HepG2 (cell line): ENCODE measurements at regions not wholly inside any gene's neighbourhood (a gene's known extent, or its start where the extent isn't known, plus 50 kb on each side); places are given as distances from the start of the nearest gene placed in this dataset.

Experiments used
- ATAC-seq: fragments of 200-7000 bp; cut with Tn5 transposase; 3 replicates; pipeline ENCODE4 v1.9.1; 2020; ENCODE audit warnings: mild to moderate bottlenecking, moderate library complexity
- BruUV-seq: library from RNA; stranded (reverse); fragments of 400-500 nt; replicated peaks from 2 replicates; lab custom pipeline; 2021; lab: Mats Ljungman, UMichigan
- CTCF ChIA-PET: fragments of 300-600 bp; formaldehyde crosslinking; extraction: SDS; loops from one replicate; lab custom pipeline; 2021; ENCODE audit warnings: low total read pairs, inconsistent platforms, low intra/inter-chr PET ratio; lab: Yijun Ruan, JAX
- POLR2A ChIA-PET: fragments of 350-600 bp; sonication (Branson Sonifier 250); formaldehyde crosslinking; loops from one replicate; lab custom pipeline; 2020; ENCODE audit warnings: antibody characterized with exemption, inconsistent platforms; lab: Yijun Ruan, JAX
- DNase-seq: peaks from one replicate; pipeline ENCODE4 v3.0.0-alpha.2; 2015; ENCODE audit warnings: low spot score
- FAIRE-seq: peaks from 3 replicates; lab custom pipeline; 2011; peaks lifted over from hg19 to GRCh38; lab: Jason Lieb, UNC
- H2AFZ ChIP-seq: one replicate; pipeline ENCODE4 v1.6.1; 2011; ENCODE audit warnings: low read length, inconsistent platforms
- H3K27ac ChIP-seq: fragments of 300-600 bp; 3 replicates; pipeline ENCODE4 v1.8.0; 2011; ENCODE audit warnings: mixed run types, mild to moderate bottlenecking, mixed read lengths, low read length, inconsistent platforms; ENCODE audit not compliant: insufficient read depth; ENCODE audit errors: extremely low read length
- H3K27me3 ChIP-seq, 2 experiments: fragments of 200-600 bp in 1 of 2; 2 replicates in 1 of 2; 3 replicates in 1 of 2; pipeline versions ENCODE4 v1.6.0 to v1.8.0; 2011; ENCODE audit warnings: low read length in 2 of 2, mild to moderate bottlenecking in 2 of 2, moderate library complexity in 2 of 2, inconsistent platforms in 1 of 2; ENCODE audit not compliant: insufficient read depth in 2 of 2, control insufficient read depth in 1 of 2
- H3K36me3 ChIP-seq, 2 experiments: fragments of 200-600 bp in 1 of 2; replicated peaks in 1 of 2; 2 replicates in 1 of 2; 3 replicates in 1 of 2; pipeline versions ENCODE4 v1.5.1 to v1.8.0; 2011; ENCODE audit warnings: low read length in 2 of 2, inconsistent platforms in 1 of 2; ENCODE audit not compliant: insufficient read depth in 2 of 2, control insufficient read depth in 1 of 2
- H3K4me1 ChIP-seq: 2 replicates; pipeline ENCODE4 v1.5.1; 2012; ENCODE audit warnings: low read length, inconsistent platforms; ENCODE audit not compliant: insufficient read depth
- H3K4me2 ChIP-seq: 2 replicates; pipeline ENCODE4 v1.6.0; 2011; ENCODE audit warnings: low read depth, low read length, inconsistent platforms
- H3K4me3 ChIP-seq, 3 experiments: fragments of 200-600 bp in 1 of 3; sonication (generic), shearing (Covaris generic) in 1 of 3; replicated peaks in 1 of 3; 2 replicates each; pipeline ENCODE4 v1.5.1; 2011 to 2016; ENCODE audit warnings: low read length in 3 of 3, inconsistent platforms in 2 of 3, low read depth in 2 of 3, mild to moderate bottlenecking in 2 of 3, control low read depth in 1 of 3, mixed read lengths in 1 of 3; ENCODE audit not compliant: insufficient read depth in 1 of 3
- H3K79me2 ChIP-seq: one replicate; pipeline ENCODE4 v1.6.1; 2011; ENCODE audit warnings: low read length, inconsistent platforms; ENCODE audit not compliant: insufficient read depth
- H3K9ac ChIP-seq: 2 replicates; pipeline ENCODE4 v1.6.0; 2011; ENCODE audit warnings: mild to moderate bottlenecking, low read depth, low read length, inconsistent platforms; ENCODE audit not compliant: insufficient read depth
- H3K9me3 ChIP-seq: 2 replicates; pipeline ENCODE4 v1.5.1; 2012; ENCODE audit warnings: mild to moderate bottlenecking, low read length
- H4K20me1 ChIP-seq: 2 replicates; pipeline ENCODE4 v1.6.0; 2011; ENCODE audit warnings: inconsistent platforms, mild to moderate bottlenecking, low read length, moderate library complexity; ENCODE audit not compliant: insufficient read depth
- ATRX ChIP-seq: sonication (generic); formaldehyde crosslinking; IDR thresholded peaks from 2 replicates; pipeline ENCODE4 v1.4.0; 2020; ENCODE audit warnings: missing genetic modification reagents, borderline replicate concordance
- ISL2 ChIP-seq: sonication (generic); formaldehyde crosslinking; IDR thresholded peaks from 2 replicates; pipeline ENCODE4 v1.5.0; 2020; ENCODE audit warnings: missing genetic modification reagents
- NR3C1 ChIP-seq: sonication (generic); formaldehyde crosslinking; IDR thresholded peaks from 2 replicates; pipeline ENCODE4 v1.4.0; 2020; ENCODE audit warnings: missing genetic modification reagents
- RAD21 ChIP-seq: fragments of 450-650 bp; formaldehyde crosslinking; IDR thresholded peaks from 2 replicates; pipeline ENCODE4 v1.5.0; 2020; ENCODE audit warnings: mild to moderate bottlenecking
- SRSF4 ChIP-seq: fragments of 200-400 bp; formaldehyde crosslinking; IDR thresholded peaks from one replicate; pipeline ENCODE4 v1.6.1; 2018; ENCODE audit warnings: mild to moderate bottlenecking, low read depth, low read length, moderate library complexity; ENCODE audit not compliant: poor library complexity, severe bottlenecking
- ZNF205 ChIP-seq: IDR thresholded peaks from 2 replicates; pipeline ENCODE4 v1.6.1; 2018; ENCODE audit warnings: missing biosample characterization, missing genetic modification reagents
- ZNF652 ChIP-seq: IDR thresholded peaks from 2 replicates; pipeline ENCODE4 v1.6.1; 2016; ENCODE audit warnings: low read depth, borderline replicate concordance
- ZNF761 ChIP-seq: sonication (generic); formaldehyde crosslinking; conservative IDR thresholded peaks from 2 replicates; pipeline ENCODE4 v1.4.0; 2020; ENCODE audit warnings: mild to moderate bottlenecking, missing genetic modification reagents
- WGBS: methylation state at CpG from one replicate; pipeline ENCODE4 v1.1.6; 2017; ENCODE audit warnings: low lambda C conversion rate; 5-methylcytosine and 5-hydroxymethylcytosine counted together
- in situ Hi-C: cut with HindIII; loops from 2 replicates; pipeline ENCODE4 v1.10.0; 2017; ENCODE audit warnings: low pct_unique_long_range_greater_than_20kb; ENCODE audit not compliant: extremely low pct_ligation_motif_present
- intact Hi-C: fragments of 100-400 bp; cut with micrococcal nuclease; formaldehyde crosslinking; loops from one replicate; pipeline ENCODE4 v1.10.0; 2022; ENCODE audit not compliant: unreplicated experiment
- TF ChIP-seq, protein P1 (sequence below): sonication (generic); formaldehyde crosslinking; IDR thresholded peaks from 2 replicates; pipeline ENCODE4 v1.8.1; 2023; ENCODE audit warnings: mild to moderate bottlenecking, inconsistent platforms, moderate library complexity, missing genetic modification reagents, borderline replicate concordance
- TF ChIP-seq, protein P2 (sequence below): sonication (generic); formaldehyde crosslinking; IDR thresholded peaks from 2 replicates; pipeline ENCODE4 v1.4.0; 2020; ENCODE audit warnings: missing genetic modification reagents

DNA sequence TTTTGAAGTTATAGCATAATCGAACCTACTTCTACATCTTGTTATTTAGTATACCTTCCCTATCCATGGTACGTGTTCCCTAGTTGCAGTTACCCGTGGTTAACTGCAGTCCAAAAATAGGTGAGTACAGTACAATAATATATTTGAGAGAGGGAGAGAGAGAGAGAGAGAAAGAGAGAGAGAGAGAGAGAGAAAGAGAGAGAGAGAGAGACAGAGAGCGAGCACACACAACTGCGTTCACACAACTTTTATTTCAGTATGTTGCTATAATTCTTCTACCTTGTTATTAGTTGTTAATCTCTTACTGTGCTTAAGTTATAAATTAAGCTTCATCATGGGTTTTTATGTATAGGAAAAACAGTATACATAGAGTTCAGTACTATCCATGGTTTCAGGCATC, 928.1 kb downstream of the TUSC7 start:
- 13% methylated on average over 5 of the region's 5 CpGs for WGBS
- Histone ChIP-seq H3K4me2 (no peak overlapping the region), H2AFZ (no peak overlapping the region), H4K20me1 (no peaks in the 10 kb centered on the region), H3K4me1 (no peaks in the 10 kb centered on the region), H3K79me2 (no peaks in the 10 kb centered on the region), H3K27ac (no peak overlapping the region), H3K27me3 (no peaks in the 10 kb centered on the region), H3K4me3 (no peak overlapping the region), H3K9ac (no peak overlapping the region), H3K9me3 (no peaks in the 10 kb centered on the region), H3K36me3 (no peaks in the 10 kb centered on the region)
- POLR2A ChIA-PET: no interaction called here
- no TSS peak for BruUV-seq
- intact Hi-C loops: no loop called here
- CTCF ChIA-PET: no interaction called here
- TF ChIP-seq ZNF652 (CRISPR knock-in tag): no peak
- TF ChIP-seq SRSF4: no peak
- no peak for TF ChIP-seq ZNF205 (CRISPR knock-in tag)
- TF ChIP-seq ZNF761 (CRISPR knock-in tag): no peak
- TF ChIP-seq NR3C1 (CRISPR knock-in tag): no peak
- no peak for TF ChIP-seq ISL2
- TF ChIP-seq, protein P1, sequence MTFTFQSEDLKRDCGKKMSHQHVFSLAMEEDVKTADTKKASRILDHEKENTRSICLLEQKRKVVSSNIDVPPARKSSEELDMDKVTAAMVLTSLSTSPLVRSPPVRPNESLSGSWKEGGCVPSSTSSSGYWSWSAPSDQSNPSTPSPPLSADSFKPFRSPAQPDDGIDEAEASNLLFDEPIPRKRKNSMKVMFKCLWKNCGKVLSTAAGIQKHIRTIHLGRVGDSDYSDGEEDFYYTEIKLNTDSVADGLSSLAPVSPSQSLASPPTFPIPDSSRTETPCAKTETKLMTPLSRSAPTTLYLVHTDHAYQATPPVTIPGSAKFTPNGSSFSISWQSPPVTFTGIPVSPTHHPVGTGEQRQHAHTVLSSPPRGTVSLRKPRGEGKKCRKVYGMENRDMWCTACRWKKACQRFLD: no peak
- TF ChIP-seq, protein P2, sequence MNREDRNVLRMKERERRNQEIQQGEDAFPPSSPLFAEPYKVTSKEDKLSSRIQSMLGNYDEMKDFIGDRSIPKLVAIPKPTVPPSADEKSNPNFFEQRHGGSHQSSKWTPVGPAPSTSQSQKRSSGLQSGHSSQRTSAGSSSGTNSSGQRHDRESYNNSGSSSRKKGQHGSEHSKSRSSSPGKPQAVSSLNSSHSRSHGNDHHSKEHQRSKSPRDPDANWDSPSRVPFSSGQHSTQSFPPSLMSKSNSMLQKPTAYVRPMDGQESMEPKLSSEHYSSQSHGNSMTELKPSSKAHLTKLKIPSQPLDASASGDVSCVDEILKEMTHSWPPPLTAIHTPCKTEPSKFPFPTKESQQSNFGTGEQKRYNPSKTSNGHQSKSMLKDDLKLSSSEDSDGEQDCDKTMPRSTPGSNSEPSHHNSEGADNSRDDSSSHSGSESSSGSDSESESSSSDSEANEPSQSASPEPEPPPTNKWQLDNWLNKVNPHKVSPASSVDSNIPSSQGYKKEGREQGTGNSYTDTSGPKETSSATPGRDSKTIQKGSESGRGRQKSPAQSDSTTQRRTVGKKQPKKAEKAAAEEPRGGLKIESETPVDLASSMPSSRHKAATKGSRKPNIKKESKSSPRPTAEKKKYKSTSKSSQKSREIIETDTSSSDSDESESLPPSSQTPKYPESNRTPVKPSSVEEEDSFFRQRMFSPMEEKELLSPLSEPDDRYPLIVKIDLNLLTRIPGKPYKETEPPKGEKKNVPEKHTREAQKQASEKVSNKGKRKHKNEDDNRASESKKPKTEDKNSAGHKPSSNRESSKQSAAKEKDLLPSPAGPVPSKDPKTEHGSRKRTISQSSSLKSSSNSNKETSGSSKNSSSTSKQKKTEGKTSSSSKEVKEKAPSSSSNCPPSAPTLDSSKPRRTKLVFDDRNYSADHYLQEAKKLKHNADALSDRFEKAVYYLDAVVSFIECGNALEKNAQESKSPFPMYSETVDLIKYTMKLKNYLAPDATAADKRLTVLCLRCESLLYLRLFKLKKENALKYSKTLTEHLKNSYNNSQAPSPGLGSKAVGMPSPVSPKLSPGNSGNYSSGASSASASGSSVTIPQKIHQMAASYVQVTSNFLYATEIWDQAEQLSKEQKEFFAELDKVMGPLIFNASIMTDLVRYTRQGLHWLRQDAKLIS (CRISPR knock-in tag): no peak
- TF ChIP-seq ATRX (CRISPR knock-in tag): no peak
- TF ChIP-seq RAD21 (CRISPR knock-in tag): no peak
- in situ Hi-C loops: no loop called here
- ATAC-seq (no peak), FAIRE-seq (no peak), DNase-seq (no peak)
